ACHN (cell line): ENCODE measurements at regions not wholly inside any gene's neighbourhood (a gene's known extent, or its start where the extent isn't known, plus 50 kb on each side); places are given as distances from the start of the nearest gene placed in this dataset.

Experiments used
- DNase-seq: peaks from one replicate; pipeline ENCODE4 v3.0.0-alpha.2; 2015
- in situ Hi-C: cut with HindIII; loops from 2 replicates; pipeline ENCODE4 v1.10.0; 2017; ENCODE audit warnings: low sequenced_read_pairs, low pct_ligation_motif_present, low pct_unique_long_range_greater_than_20kb

GRCh38 chr6:98639089-98639635 lies 195.2 kb upstream of the POU3F2 start:
- DNase-seq: no peak
- in situ Hi-C loops: no loop called here

- in situ Hi-C loops: no loop called here
- DNase-seq: no peak
These were observed 194.0 kb upstream of the POU3F2 start for GRCh38 chr6:98640366-98640765.

GRCh38 chr6:98641949-98642719 lies 192.2 kb upstream of the POU3F2 start:
- no peak for DNase-seq
- in situ Hi-C loops: no loop called here

DNA sequence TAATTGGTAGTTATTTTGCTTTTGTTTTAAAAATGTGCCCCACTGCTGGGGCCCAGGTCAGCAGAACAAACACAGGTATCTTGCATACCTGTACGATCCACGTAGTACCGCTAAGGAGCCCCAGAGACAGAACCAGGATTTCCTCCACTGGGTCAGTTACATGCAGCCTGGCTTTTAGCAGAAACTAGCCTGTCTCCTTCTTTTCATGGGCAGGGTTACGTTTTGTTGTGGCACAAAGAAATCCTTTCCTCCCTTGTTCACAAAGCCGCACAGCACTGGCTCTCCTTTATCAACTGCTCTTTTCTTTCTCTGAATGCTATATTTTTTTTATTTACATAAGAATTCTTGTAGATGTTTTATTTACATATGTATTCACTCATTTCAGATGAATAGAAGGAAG lies 190.3 kb upstream of the POU3F2 start:
- no peak for DNase-seq
- in situ Hi-C loops: no loop called here

DNA sequence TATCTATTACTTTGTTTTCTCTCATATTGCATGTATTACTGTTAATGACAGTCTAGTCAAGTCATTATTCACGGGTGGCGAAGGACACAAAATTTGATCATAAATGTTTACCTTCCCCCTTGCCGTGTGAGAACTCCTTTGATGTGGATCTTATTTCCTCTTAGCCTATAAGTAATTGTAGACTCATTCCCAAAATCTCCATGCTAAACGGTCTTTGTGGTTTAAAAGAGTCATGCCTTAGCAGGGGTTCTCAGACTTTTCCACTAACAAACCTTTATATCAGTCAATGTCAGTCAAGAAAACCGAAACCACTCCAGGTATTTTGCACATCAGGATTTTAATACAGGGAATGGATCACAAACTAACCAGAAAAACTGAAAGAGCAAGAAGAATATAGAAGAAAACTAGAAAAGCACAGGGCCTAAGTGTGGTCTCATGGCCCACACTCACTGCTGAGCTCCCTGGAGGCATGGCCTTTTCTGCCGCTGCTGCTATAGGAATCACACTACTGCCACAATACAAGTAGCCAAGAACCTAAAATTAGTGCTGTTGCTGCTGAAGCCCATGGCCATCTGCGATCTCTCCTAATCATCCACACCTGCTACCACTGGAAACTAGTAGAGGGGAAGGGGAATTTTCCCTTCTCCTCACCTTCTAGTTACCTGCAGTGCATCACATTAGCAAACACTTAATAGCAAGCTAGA lies 186.0 kb upstream of the POU3F2 start:
- in situ Hi-C loops: no loop called here
- no peak for DNase-seq

- in situ Hi-C loops: no loop called here
- DNase-seq: no peak
These were observed 183.4 kb upstream of the POU3F2 start for GRCh38 chr6:98650941-98651340.

DNA sequence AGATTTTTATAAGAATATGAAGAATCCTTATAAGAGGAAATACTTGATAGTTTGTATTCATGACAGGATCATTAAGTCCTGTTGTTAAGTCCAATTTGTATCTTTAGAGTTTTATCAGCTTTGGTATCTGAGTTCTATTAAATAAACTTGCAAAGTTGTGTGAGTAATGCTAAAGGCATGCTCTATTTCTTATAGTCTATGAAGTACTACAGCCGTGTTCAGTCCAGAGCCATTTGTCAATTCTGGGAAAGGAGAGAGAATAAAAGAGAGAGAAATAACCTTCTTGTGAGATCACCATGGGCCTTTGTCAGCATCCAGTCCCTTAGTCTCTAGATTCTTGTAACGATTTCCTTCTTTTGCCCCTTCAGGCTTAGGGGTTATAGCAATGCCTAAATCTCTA lies 181.2 kb upstream of the POU3F2 start:
- in situ Hi-C loops: no loop called here
- DNase-seq: no peak

- peak; percentile 39 for DNase-seq
- in situ Hi-C loops: no loop called here
These were observed 176.6 kb upstream of the POU3F2 start for GRCh38 chr6:98657764-98658163.

GRCh38 chr6:98669371-98669770 lies 165.0 kb upstream of the POU3F2 start:
- in situ Hi-C loops: no loop called here
- no peak for DNase-seq

GRCh38 chr6:98670045-98670746 lies 164.2 kb upstream of the POU3F2 start:
- no peak for DNase-seq
- in situ Hi-C loops: no loop called here

- no peak for DNase-seq
- in situ Hi-C loops: no loop called here
These were observed 161.5 kb upstream of the POU3F2 start for GRCh38 chr6:98672681-98673475.

- in situ Hi-C loops: no loop called here
- no peak for DNase-seq
These were observed 155.9 kb upstream of the POU3F2 start for GRCh38 chr6:98678481-98678880.

DNA sequence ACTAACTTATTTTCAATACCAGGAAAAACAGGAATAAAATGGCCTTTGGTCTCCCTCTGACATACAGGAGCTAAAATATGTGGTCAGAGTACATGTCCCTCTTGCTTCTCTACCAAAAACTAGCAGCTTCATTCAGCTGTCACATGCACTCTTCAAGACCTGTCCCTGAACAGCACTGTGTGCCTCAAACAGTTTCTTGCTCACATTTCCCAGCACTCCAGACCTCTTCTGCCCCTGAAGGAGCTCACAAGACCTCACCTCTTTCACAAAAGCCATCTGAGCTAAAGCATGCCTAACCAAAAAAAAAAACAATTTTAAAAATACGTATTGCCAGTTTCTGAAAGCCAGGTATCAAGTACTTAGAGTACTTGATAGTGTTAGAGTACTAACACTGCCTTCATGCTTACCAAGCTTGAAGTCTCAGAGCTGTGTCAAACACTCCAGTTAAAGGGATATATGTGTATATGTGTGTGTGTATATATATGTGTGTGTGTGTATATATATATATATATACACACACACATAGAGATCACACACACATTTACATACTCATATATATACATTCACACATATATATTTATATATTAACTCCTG lies 148.3 kb upstream of the POU3F2 start:
- in situ Hi-C loops: no loop called here
- DNase-seq: no peak

GRCh38 chr6:98687752-98688151 lies 146.6 kb upstream of the POU3F2 start:
- in situ Hi-C loops: no loop called here
- DNase-seq: no peak

DNA sequence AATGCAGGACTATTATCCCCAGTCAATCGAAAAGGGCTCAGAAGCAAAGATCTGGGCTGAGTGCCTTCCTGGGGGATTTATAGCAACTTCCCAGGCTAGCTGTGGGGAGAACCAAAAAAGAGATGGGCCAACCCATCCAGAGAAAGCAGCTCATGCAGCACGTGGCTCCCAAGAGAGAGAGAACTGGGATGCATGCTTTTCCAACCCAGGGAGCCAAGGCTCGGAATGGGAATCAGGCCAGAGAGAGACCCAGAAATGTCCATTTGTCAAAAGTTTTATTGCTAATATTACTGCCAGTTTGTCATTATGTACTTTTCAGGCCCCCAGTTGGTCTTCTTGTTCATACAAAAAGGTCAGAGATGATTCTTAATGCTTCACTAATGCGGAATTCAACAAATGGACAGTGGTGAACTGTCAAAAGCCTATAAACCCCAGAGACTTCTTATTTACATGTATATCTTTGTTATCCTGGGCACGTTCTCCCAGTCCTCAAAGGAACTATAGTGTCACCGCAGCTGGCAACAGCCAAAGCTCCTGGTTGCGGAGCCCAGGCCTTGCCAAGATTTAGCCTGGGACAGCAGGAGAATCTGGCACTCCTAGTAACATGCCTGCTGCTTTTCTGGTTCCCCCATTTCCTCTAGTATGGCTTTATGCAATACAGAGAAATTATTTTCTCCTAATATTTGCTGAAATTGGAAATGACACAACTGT lies 139.1 kb upstream of the POU3F2 start:
- no peak for DNase-seq
- in situ Hi-C loops: no loop called here

GRCh38 chr6:98711380-98711779 lies 123.0 kb upstream of the POU3F2 start:
- no peak for DNase-seq
- in situ Hi-C loops: no loop called here

- in situ Hi-C loops: no loop called here
- DNase-seq: no peak
These were observed 118.0 kb upstream of the POU3F2 start for GRCh38 chr6:98716341-98716740.
